Kidney (tissue), 13 donors: ENCODE measurements at regions not wholly inside any gene's neighbourhood (a gene's known extent, or its start where the extent isn't known, plus 50 kb on each side); places are given as distances from the start of the nearest gene placed in this dataset.
A peak's percentile ranks its signal among the peaks of the same experiment; 100 is the strongest.

Experiments used
- DNase-seq, 5 donors: peaks; one replicate each; pipeline ENCODE4 v3.0.0-alpha.2; 2013 to 2020
- FAIRE-seq: peaks from 2 replicates; lab custom pipeline; 2012; peaks lifted over from hg19 to GRCh38; lab: Jason Lieb, UNC
- H3K27ac ChIP-seq, 2 donors: one replicate each; pipeline ENCODE4 v1.7.0; 2013; ENCODE audit warnings: low read depth in 2 of 2, low read length in 2 of 2, inconsistent platforms in 1 of 2
- H3K27me3 ChIP-seq: one replicate; pipeline ENCODE4 v1.7.1; 2013; ENCODE audit warnings: low read length, inconsistent platforms; ENCODE audit not compliant: control insufficient read depth, insufficient read depth
- H3K36me3 ChIP-seq, 3 donors: one replicate each; pipeline versions ENCODE4 v1.7.0 to v1.7.1; 2013; ENCODE audit warnings: low read length in 3 of 3, control low read depth in 1 of 3, inconsistent platforms in 1 of 3; ENCODE audit not compliant: insufficient read depth in 3 of 3, control insufficient read depth in 2 of 3
- H3K4me1 ChIP-seq, 3 donors: one replicate each; pipeline versions ENCODE4 v1.7.0 to v1.7.1; 2013; ENCODE audit warnings: low read length in 3 of 3, inconsistent platforms in 1 of 3, low read depth in 1 of 3; ENCODE audit not compliant: control insufficient read depth in 2 of 3, insufficient read depth in 2 of 3
- H3K4me3 ChIP-seq, 3 donors: one replicate each; pipeline versions ENCODE4 v1.7.0 to v1.8.1; 2013; ENCODE audit warnings: low read length in 3 of 3, control low read depth in 1 of 3, inconsistent platforms in 1 of 3
- H3K9ac ChIP-seq, 3 donors: one replicate each; pipeline versions ENCODE4 v1.7.0 to v1.7.1; 2013; ENCODE audit warnings: low read length in 3 of 3, control low read depth in 1 of 3, inconsistent platforms in 1 of 3
- H3K9me3 ChIP-seq, 3 donors: one replicate each; pipeline versions ENCODE4 v1.7.0 to v1.7.1; 2013; ENCODE audit warnings: low read length in 3 of 3, control low read depth in 1 of 3, inconsistent platforms in 1 of 3; ENCODE audit not compliant: control insufficient read depth in 2 of 3, insufficient read depth in 1 of 3
- intact Hi-C: fragments of 100-400 bp; cut with DNase I; formaldehyde crosslinking; loops from one replicate; pipeline ENCODE4 v1.11.1; 2022
- TF ChIP-seq, protein P1 (sequence below): IDR thresholded peaks from 3 replicates; pipeline ENCODE4 v1.5.1; 2012; ENCODE audit warnings: mild to moderate bottlenecking, moderate library complexity, borderline replicate concordance; ENCODE audit not compliant: insufficient read depth; ENCODE audit errors: extremely low read depth
- donor health status: control.
- donor health status: control.
- donor health status: control.
- donor health status: control.
- donor health status: control.
- donor health status: DM: yes; HTN: yes; CAD: no.
- donor health status: Normal renal cell carcinoma (clear cell type).

DNA sequence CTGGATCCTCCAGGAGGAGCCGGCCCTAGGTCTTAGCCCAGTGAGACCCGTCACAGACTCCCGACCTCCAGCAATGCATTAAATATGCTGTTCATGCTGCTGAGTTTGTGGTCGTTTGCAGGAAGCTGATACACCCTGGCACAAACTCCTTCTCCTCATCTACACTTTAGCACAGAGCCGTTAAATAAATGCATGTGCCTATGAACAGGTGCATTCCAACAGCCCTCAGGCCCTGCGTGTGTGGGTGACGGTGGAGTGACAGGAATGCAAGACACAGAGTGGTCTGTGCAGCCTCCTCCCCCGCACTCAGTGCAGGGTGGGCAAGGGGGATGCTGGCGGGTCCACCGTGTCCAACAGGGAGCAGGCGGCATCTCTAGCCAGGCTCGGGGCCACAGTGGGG, 106.6 kb upstream of the TMPRSS2 start:
- no peak overlapping the region for H3K4me3 ChIP-seq
- no peaks in the 10 kb centered on the region for H3K9me3 ChIP-seq
- TF ChIP-seq, protein P1, sequence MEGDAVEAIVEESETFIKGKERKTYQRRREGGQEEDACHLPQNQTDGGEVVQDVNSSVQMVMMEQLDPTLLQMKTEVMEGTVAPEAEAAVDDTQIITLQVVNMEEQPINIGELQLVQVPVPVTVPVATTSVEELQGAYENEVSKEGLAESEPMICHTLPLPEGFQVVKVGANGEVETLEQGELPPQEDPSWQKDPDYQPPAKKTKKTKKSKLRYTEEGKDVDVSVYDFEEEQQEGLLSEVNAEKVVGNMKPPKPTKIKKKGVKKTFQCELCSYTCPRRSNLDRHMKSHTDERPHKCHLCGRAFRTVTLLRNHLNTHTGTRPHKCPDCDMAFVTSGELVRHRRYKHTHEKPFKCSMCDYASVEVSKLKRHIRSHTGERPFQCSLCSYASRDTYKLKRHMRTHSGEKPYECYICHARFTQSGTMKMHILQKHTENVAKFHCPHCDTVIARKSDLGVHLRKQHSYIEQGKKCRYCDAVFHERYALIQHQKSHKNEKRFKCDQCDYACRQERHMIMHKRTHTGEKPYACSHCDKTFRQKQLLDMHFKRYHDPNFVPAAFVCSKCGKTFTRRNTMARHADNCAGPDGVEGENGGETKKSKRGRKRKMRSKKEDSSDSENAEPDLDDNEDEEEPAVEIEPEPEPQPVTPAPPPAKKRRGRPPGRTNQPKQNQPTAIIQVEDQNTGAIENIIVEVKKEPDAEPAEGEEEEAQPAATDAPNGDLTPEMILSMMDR: no peak
- FAIRE-seq (no peak), DNase-seq (peak in 4 of 5 donors; percentile 42 to 65 (median 54))
- H3K4me1 ChIP-seq: peaks cover 0 to 11% (median 6%) of the 10 kb centered on the region in 3 donors
- no peak overlapping the region for H3K9ac ChIP-seq
- no peak overlapping the region for H3K27ac ChIP-seq
- H3K27me3 ChIP-seq: no peaks in the 10 kb centered on the region
- H3K36me3 ChIP-seq: no peaks in the 10 kb centered on the region
- intact Hi-C loops: loop anchor here (5.0 kb wide), 1 partner anchor 163 kb away; no protein-coding TSS in a partner anchor

- peak overlapping the region in 1 of 2 donors; percentile 25 for H3K27ac ChIP-seq
- peak in 4 of 5 donors; percentile 22 to 80 (median 48) for DNase-seq
- TF ChIP-seq, protein P1: no peak
- no peak overlapping the region for H3K4me3 ChIP-seq
- peak overlapping the region in 1 of 3 donors; percentile 23 for H3K9ac ChIP-seq
- no peak for FAIRE-seq
- no peaks in the 10 kb centered on the region for H3K9me3 ChIP-seq
- no peaks in the 10 kb centered on the region for H3K36me3 ChIP-seq
- intact Hi-C loops: loop anchor here (5.0 kb wide), 1 partner anchor 164 kb away; no protein-coding TSS in a partner anchor
- H3K27me3 ChIP-seq: no peaks in the 10 kb centered on the region
- peaks cover 0 to 11% (median 6%) of the 10 kb centered on the region in 3 donors for H3K4me1 ChIP-seq
Observed at GRCh38 chr21:41613533-41613909, 105.6 kb upstream of the TMPRSS2 start.

- intact Hi-C loops: loop anchor here (5.0 kb wide), 1 partner anchor 164 kb away; no protein-coding TSS in a partner anchor
- peak overlapping the region; percentile 20 to 24 for H3K27ac ChIP-seq
- FAIRE-seq (no peak), DNase-seq (peak; percentile 82 to 91 (median 84))
- H3K4me1 ChIP-seq: peaks cover 0 to 11% (median 6%) of the 10 kb centered on the region in 3 donors
- TF ChIP-seq, protein P1: peak; percentile 75
- H3K36me3 ChIP-seq: no peaks in the 10 kb centered on the region
- H3K9ac ChIP-seq: peak overlapping the region in 1 of 3 donors; percentile 23
- H3K4me3 ChIP-seq: no peak overlapping the region
- no peaks in the 10 kb centered on the region for H3K27me3 ChIP-seq
- H3K9me3 ChIP-seq: no peaks in the 10 kb centered on the region
Observed at GRCh38 chr21:41612674-41613532, 104.9 kb upstream of the TMPRSS2 start.
